ENCODE measurements at regions not wholly inside any gene's neighbourhood (a gene's known extent, or its start where the extent isn't known, plus 50 kb on each side); places are given as distances from the start of the nearest gene placed in this dataset.

GRCh38 chr14:48725051-48725734 lies 861.0 kb downstream of the RPS29 start:
- TF ChIP-seq CTCF (IDR thresholded peaks at IDR 0.05; ENCODE audit: low read length) = no peak
- no peak for TF ChIP-seq EZH2 (IDR thresholded peaks at IDR 0.05; ENCODE audit: borderline replicate concordance, low read length)
